Stimulated activated CD4-positive, alpha-beta T cell treated with anti-CD3 and anti-CD28 coated beads, Interleukin-1b, Interleukin-23, amount 100 ng/mL, for 24 hours (primary cell): ENCODE measurements at regions not wholly inside any gene's neighbourhood (a gene's known extent, or its start where the extent isn't known, plus 50 kb on each side); places are given as distances from the start of the nearest gene placed in this dataset.
A peak's percentile ranks its signal among the peaks of the same experiment; 100 is the strongest.

Source experiments
- DNase-seq, 4 experiments: peaks; one replicate each; pipeline ENCODE4 v3.0.0-alpha.2; 2020; ENCODE audit warnings: low read depth in 4 of 4, low spot score in 1 of 4

GRCh38 chr6:41450581-41450980, 95.6 kb upstream of the FOXP4 start:
- no peak for DNase-seq

GRCh38 chr6:41451039-41451438, 95.1 kb upstream of the FOXP4 start:
- DNase-seq: no peak

GRCh38 chr6:41451515-41452163, 94.5 kb upstream of the FOXP4 start:
- DNase-seq: no peak

GRCh38 chr6:41452763-41453162, 93.4 kb upstream of the FOXP4 start:
- DNase-seq: no peak

GRCh38 chr6:41453244-41453643, 92.9 kb upstream of the FOXP4 start:
- DNase-seq: no peak

GRCh38 chr6:41454189-41454789, 91.9 kb upstream of the FOXP4 start:
- no peak for DNase-seq

GRCh38 chr6:41455410-41455809, 90.8 kb upstream of the FOXP4 start:
- no peak for DNase-seq

- no peak for DNase-seq
Measured at GRCh38 chr6:41455818-41456217, 90.4 kb upstream of the FOXP4 start.

GRCh38 chr6:41457303-41457670, 88.9 kb upstream of the FOXP4 start:
- DNase-seq: no peak

- no peak for DNase-seq
Measured at GRCh38 chr6:41459738-41460137, 86.4 kb upstream of the FOXP4 start.

GRCh38 chr6:41460742-41461336, 85.3 kb upstream of the FOXP4 start:
- no peak for DNase-seq

- DNase-seq: no peak
Measured at GRCh38 chr6:41462033-41462432, 84.1 kb upstream of the FOXP4 start.

GRCh38 chr6:41463062-41463930, 82.9 kb upstream of the FOXP4 start:
- DNase-seq: no peak

- DNase-seq: no peak
Measured at GRCh38 chr6:41464019-41464418, 82.2 kb upstream of the FOXP4 start.

GRCh38 chr6:41464481-41464880, 81.7 kb upstream of the FOXP4 start:
- DNase-seq: no peak

GRCh38 chr6:41466437-41466990, 79.7 kb upstream of the FOXP4 start:
- no peak for DNase-seq

GRCh38 chr6:41467061-41467460, 79.1 kb upstream of the FOXP4 start:
- no peak for DNase-seq

GRCh38 chr6:41467627-41468404, 78.4 kb upstream of the FOXP4 start:
- DNase-seq: no peak

- no peak for DNase-seq
Measured at GRCh38 chr6:41469156-41470028, 76.8 kb upstream of the FOXP4 start.

GRCh38 chr6:41470029-41470330, 76.2 kb upstream of the FOXP4 start:
- peak in 1 of 4 experiments; percentile 10 for DNase-seq
